Stimulated activated CD4-positive, alpha-beta T cell treated with anti-CD3 and anti-CD28 coated beads, Interleukin-1b, Interleukin-23, amount 100 ng/mL, for 1 hour (primary cell): ENCODE measurements at regions not wholly inside any gene's neighbourhood (a gene's known extent, or its start where the extent isn't known, plus 50 kb on each side); places are given as distances from the start of the nearest gene placed in this dataset.

Experiments
- DNase-seq, 2 donors: peaks; one replicate each; pipeline ENCODE4 v3.0.0-alpha.2; 2020; ENCODE audit warnings: low read depth in 2 of 2

DNA sequence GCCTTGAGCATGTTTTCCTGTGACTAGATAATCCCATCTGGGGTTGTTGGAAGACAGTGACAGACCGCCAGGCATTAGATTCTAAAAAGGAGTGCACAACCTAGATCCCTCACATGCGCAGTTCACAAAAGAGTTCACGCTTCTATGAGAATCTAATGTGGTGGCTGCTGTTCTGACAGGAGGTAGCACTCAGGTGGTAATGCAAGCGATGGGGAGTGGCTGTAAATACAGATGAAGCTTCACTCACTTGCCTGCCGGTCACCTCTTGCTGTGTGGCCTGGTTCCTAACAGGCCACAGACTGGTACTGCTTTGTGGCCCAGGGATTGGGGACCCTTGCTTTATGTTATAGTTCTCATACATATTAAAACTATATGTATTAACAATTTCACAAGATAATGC lies 81.9 kb upstream of the TMLHE start:
- no peak for DNase-seq

- no peak for DNase-seq
Measured at GRCh38 chrX:155682834-155683233, 70.1 kb upstream of the TMLHE start.

DNA sequence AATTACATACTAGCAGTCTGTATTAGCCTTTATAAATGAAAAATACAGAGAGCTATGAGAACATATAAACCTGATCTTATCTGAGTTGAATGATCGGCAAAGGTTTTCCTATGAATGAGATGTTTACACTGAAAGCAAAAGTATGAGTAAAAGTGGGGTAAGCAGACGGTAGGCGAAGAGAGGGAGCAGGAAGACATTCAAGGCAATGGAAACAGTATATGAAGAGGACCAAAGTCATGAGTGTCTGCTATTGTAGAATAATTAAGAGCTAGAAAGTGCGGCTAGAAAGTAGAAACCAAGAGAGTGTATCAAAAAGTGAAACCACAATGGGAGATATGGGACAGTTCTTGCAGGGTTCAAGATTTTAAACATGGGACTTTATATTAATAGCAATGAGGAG lies 67.0 kb upstream of the TMLHE start:
- DNase-seq, result no peak

DNA sequence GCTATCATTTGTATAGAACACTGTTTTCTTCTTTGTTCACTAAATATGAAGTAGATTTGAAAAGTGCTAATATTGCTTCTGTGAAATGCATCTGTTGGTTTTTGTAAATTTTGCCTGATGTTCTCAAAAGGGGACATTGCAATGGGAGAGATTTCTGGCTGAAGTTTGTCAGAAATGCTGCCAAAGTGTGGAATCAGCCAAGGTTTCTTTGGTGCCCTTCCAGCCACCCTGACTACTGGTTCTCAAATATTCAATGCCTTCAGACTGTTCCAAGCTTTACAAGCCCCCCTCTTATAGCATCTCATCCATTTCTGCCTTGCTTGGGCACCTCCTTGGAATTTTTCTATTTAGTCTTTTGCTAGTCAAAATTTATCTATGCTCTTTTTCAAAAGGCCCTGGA lies 60.6 kb upstream of the TMLHE start:
- no peak for DNase-seq

DNA sequence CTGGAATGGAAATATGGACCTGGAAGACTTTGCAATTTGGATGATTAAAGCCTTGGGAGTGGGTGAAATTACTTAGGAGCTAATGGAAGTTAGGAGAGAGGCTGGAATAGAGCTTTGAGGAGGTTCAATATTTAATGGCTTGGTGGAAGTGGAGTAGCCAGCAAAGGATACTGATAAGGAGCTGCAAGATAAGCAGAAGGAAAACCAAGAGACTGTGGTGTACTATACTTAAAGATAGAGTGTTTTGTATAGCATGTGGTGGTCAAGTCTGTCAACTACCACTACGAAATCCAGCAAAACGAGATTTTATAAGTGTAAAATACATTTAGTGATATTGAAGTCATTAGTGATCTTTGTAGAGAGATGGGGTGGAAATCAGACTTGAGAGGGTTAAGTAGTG lies 54.0 kb upstream of the TMLHE start:
- no peak for DNase-seq
